ENCODE measurements at regions not wholly inside any gene's neighbourhood (a gene's known extent, or its start where the extent isn't known, plus 50 kb on each side); places are given as distances from the start of the nearest gene placed in this dataset.
"Not testable (repeated sequence)": the region's sequence is repeated elsewhere in the genome, so short reads cannot be mapped to it uniquely, and the experiment has no call there.

- TF ChIP-seq, protein P1, sequence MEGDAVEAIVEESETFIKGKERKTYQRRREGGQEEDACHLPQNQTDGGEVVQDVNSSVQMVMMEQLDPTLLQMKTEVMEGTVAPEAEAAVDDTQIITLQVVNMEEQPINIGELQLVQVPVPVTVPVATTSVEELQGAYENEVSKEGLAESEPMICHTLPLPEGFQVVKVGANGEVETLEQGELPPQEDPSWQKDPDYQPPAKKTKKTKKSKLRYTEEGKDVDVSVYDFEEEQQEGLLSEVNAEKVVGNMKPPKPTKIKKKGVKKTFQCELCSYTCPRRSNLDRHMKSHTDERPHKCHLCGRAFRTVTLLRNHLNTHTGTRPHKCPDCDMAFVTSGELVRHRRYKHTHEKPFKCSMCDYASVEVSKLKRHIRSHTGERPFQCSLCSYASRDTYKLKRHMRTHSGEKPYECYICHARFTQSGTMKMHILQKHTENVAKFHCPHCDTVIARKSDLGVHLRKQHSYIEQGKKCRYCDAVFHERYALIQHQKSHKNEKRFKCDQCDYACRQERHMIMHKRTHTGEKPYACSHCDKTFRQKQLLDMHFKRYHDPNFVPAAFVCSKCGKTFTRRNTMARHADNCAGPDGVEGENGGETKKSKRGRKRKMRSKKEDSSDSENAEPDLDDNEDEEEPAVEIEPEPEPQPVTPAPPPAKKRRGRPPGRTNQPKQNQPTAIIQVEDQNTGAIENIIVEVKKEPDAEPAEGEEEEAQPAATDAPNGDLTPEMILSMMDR (IDR thresholded peaks at IDR 0.05; ENCODE audit: low read depth, low read length), result no peak
These were observed 107.4 kb upstream of the FOXB1 start for GRCh38 chr15:59896663-59897074.

GRCh38 chr15:59894835-59895234 is 109.3 kb upstream of the FOXB1 start:
- TF ChIP-seq, protein P1 (IDR thresholded peaks at IDR 0.05; ENCODE audit: low read depth, low read length), result no peak

More at GRCh38 chr15:59896663-59897074, 107.4 kb upstream of the FOXB1 start:
- DNase-seq (ENCODE audit: extremely low read depth, low read depth), result no peak

GRCh38 chr15:59892985-59893384 is 111.1 kb upstream of the FOXB1 start:
- TF ChIP-seq, protein P1 (IDR thresholded peaks at IDR 0.05; ENCODE audit: low read depth, low read length), result no peak
- no peak for DNase-seq (ENCODE audit: extremely low read depth, low read depth)

More at GRCh38 chr15:59894835-59895234, 109.3 kb upstream of the FOXB1 start:
- DNase-seq (ENCODE audit: extremely low read depth, low read depth), result no peak

GRCh38 chr15:59887870-59888269 is 116.2 kb upstream of the FOXB1 start:
- not testable (repeated sequence) for DNase-seq (ENCODE audit: extremely low read depth, low read depth)

- no peak for DNase-seq (ENCODE audit: extremely low read depth, low read depth)
- TF ChIP-seq, protein P1 (IDR thresholded peaks at IDR 0.05; ENCODE audit: low read depth, low read length), result no peak
These were observed 116.9 kb upstream of the FOXB1 start for GRCh38 chr15:59887211-59887610.

DNA sequence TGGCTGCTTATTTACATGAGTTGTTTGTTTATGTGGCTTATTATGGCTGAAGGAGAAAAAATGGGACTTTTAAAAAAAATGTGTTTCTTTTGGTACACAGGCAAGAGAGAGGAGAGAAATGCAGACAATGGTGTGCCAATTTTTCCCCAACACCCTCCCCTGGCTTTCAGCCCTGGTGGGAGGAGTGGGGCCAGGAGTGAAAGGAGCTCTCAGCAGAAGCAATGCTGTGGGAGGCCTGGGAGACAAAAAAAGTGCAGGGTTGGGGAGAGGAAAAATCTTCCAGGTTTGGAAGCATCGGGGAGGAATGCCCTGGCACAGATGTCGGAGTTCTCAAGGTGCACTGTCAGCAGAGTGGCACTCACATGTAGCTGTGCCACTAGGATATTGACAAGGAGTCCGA is 117.7 kb upstream of the FOXB1 start:
- no peak for DNase-seq (ENCODE audit: extremely low read depth, low read depth)

DNA sequence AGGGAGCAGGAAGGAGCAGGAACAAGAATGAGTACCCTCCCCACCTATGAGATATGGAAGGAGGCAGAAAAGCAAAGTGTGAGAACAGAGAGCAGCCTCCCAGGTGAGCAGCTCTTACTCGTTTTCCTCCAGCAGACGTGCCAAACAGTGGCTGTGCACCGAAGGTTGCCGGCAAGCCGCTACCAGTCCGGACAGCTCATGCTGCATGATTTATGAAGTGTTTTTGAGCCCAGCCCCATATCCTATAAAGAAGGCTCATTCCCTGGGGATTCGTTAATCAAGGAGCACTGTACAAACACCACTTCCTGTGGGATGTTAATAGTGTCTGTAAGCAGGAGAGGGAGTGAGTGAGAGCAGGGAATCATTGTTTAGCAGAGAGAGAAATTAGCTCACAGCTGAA is 118.3 kb upstream of the FOXB1 start:
- TF ChIP-seq, protein P1 (IDR thresholded peaks at IDR 0.05; ENCODE audit: low read depth, low read length), result no peak
- DNase-seq (ENCODE audit: extremely low read depth, low read depth), result no peak

More for the DNA sequence above, 117.7 kb upstream of the FOXB1 start:
- TF ChIP-seq, protein P1 (IDR thresholded peaks at IDR 0.05; ENCODE audit: low read depth, low read length), result no peak

GRCh38 chr15:59879506-59880265 is 124.4 kb upstream of the FOXB1 start:
- TF ChIP-seq, protein P1 (IDR thresholded peaks at IDR 0.05; ENCODE audit: low read depth, low read length), result no peak
- DNase-seq (ENCODE audit: extremely low read depth, low read depth), result no peak

All from AG09319 (cell line).